Neuronal stem cell (in vitro differentiated cells): ENCODE measurements at regions not wholly inside any gene's neighbourhood (a gene's known extent, or its start where the extent isn't known, plus 50 kb on each side); places are given as distances from the start of the nearest gene placed in this dataset.

Experiments used
- DNase-seq: peaks from one replicate; pipeline ENCODE4 v3.0.0-alpha.2; 2013; ENCODE audit warnings: low spot score
- H2AFZ ChIP-seq: one replicate; pipeline ENCODE4 v1.6.1; 2013; ENCODE audit warnings: mild to moderate bottlenecking, low read length, inconsistent platforms
- H2AK5ac ChIP-seq: 2 replicates; pipeline ENCODE4 v1.6.1; 2013; ENCODE audit warnings: low read depth, mild to moderate bottlenecking, inconsistent platforms, low read length, moderate library complexity, mixed read lengths
- H2BK120ac ChIP-seq: 2 replicates; pipeline ENCODE4 v1.6.1; 2013; ENCODE audit warnings: low read depth, mild to moderate bottlenecking, inconsistent platforms, low read length, moderate library complexity, mixed read lengths
- H2BK12ac ChIP-seq: one replicate; pipeline ENCODE4 v1.6.1; 2013; ENCODE audit warnings: low read length, inconsistent platforms
- H2BK15ac ChIP-seq: 2 replicates; pipeline ENCODE4 v1.6.1; 2013; ENCODE audit warnings: mild to moderate bottlenecking, low read length, inconsistent platforms, mixed read lengths
- H2BK5ac ChIP-seq: one replicate; pipeline ENCODE4 v1.6.1; 2013; ENCODE audit warnings: inconsistent platforms, mild to moderate bottlenecking, low read length, moderate library complexity
- H3K14ac ChIP-seq: one replicate; pipeline ENCODE4 v1.6.1; 2013; ENCODE audit warnings: low read length, inconsistent platforms
- H3K18ac ChIP-seq: 2 replicates; pipeline ENCODE4 v1.6.1; 2013; ENCODE audit warnings: low read length, inconsistent platforms
- H3K23ac ChIP-seq: 2 replicates; pipeline ENCODE4 v1.6.1; 2013; ENCODE audit warnings: low read depth, mild to moderate bottlenecking, mixed read lengths, low read length, inconsistent platforms; ENCODE audit not compliant: poor library complexity
- H3K27ac ChIP-seq: replicated peaks from 3 replicates; pipeline ENCODE4 v1.5.1; 2013; ENCODE audit warnings: low read length, inconsistent platforms
- H3K27me3 ChIP-seq, 3 experiments: 2 replicates each; pipeline ENCODE4 v1.6.1; 2013; ENCODE audit warnings: low read length in 3 of 3, mild to moderate bottlenecking in 2 of 3, inconsistent platforms in 1 of 3, low read depth in 1 of 3, mixed read lengths in 1 of 3, moderate library complexity in 1 of 3; ENCODE audit not compliant: control insufficient read depth in 3 of 3, insufficient read depth in 3 of 3
- H3K36me3 ChIP-seq, 2 donors: replicated peaks in 1 of 2; 2 replicates each; pipeline ENCODE4 v1.6.1; 2013; ENCODE audit warnings: low read length in 2 of 2; ENCODE audit not compliant: control insufficient read depth in 2 of 2, insufficient read depth in 2 of 2
- H3K4ac ChIP-seq: 2 replicates; pipeline ENCODE4 v1.6.1; 2013; ENCODE audit warnings: inconsistent platforms, mild to moderate bottlenecking, low read length, moderate library complexity
- H3K4me1 ChIP-seq, 2 donors: 1 replicate in 1 of 2; 2 replicates in 1 of 2; pipeline ENCODE4 v1.6.1; 2013; ENCODE audit warnings: low read length in 2 of 2, low read depth in 1 of 2; ENCODE audit not compliant: control insufficient read depth in 2 of 2, insufficient read depth in 1 of 2
- H3K4me2 ChIP-seq: one replicate; pipeline ENCODE4 v1.6.1; 2013; ENCODE audit warnings: mild to moderate bottlenecking, low read length, inconsistent platforms; ENCODE audit not compliant: insufficient read depth, poor library complexity, severe bottlenecking
- H3K4me3 ChIP-seq, 2 donors: 2 replicates each; pipeline ENCODE4 v1.5.1; 2013; ENCODE audit warnings: low read length in 2 of 2, mild to moderate bottlenecking in 2 of 2, inconsistent platforms in 1 of 2, moderate library complexity in 1 of 2
- H3K79me1 ChIP-seq: one replicate; pipeline ENCODE4 v1.6.1; 2013; ENCODE audit warnings: low read depth, mild to moderate bottlenecking, inconsistent platforms, low read length, moderate library complexity
- H3K9ac ChIP-seq: one replicate; pipeline ENCODE4 v1.6.1; 2013; ENCODE audit warnings: mild to moderate bottlenecking, low read depth, low read length, inconsistent platforms; ENCODE audit not compliant: poor library complexity
- H3K9me3 ChIP-seq, 2 donors: replicated peaks in 1 of 2; 2 replicates each; pipeline versions ENCODE3 to v1.6.1; 2013; ENCODE audit warnings: low read length in 2 of 2, mild to moderate bottlenecking in 2 of 2, inconsistent platforms in 1 of 2, low read depth in 1 of 2, mixed read lengths in 1 of 2, moderate library complexity in 1 of 2; ENCODE audit not compliant: control insufficient read depth in 2 of 2, insufficient read depth in 1 of 2
- H4K8ac ChIP-seq: one replicate; pipeline ENCODE4 v1.6.1; 2013; ENCODE audit warnings: low read depth, mild to moderate bottlenecking, inconsistent platforms, low read length, moderate library complexity
- H4K91ac ChIP-seq: one replicate; pipeline ENCODE4 v1.6.1; 2013; ENCODE audit warnings: low read length, low read depth, mild to moderate bottlenecking, inconsistent platforms; ENCODE audit not compliant: poor library complexity
- WGBS, 2 donors: extraction: QIAGEN DNeasy Blood & Tissue Kit; methylation state at CpG; one replicate each; pipeline ENCODE4 v1.1.7; 2013; ENCODE audit warnings: missing lambda C conversion rate in 2 of 2, mixed read lengths in 1 of 2; ENCODE audit not compliant: insufficient read length in 2 of 2, insufficient replicate concordance in 1 of 2; ENCODE audit errors: extremely low coverage in 2 of 2; 5-methylcytosine and 5-hydroxymethylcytosine counted together

DNA sequence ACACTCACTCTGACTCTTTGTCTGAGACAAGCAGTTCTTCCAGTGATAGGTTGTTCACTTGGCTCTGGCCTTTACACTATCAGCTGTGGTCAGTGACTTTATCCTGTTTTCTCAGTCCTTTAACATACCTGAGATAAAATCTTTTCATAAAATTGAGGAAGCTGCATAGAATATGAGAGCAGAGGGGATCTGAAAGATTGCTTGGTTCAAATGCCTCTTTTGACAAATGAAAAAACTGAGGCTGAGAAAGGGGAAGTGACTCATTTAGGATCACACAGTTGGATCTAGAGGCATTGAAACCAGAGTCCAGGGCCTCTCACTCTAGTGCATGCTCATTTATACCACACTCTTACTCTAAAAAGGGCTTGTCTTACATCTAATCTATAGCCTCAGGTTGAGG lies 277.0 kb upstream of the TBX18 start:
- Histone ChIP-seq H3K36me3 (no peaks in the 10 kb centered on the region), H2BK15ac (no peak overlapping the region), H3K79me1 (no peaks in the 10 kb centered on the region), H3K4me2 (no peak overlapping the region), H3K4ac (no peak overlapping the region), H4K8ac (no peak overlapping the region), H2AFZ (no peak overlapping the region), H4K91ac (no peak overlapping the region), H3K4me1 (no peaks in the 10 kb centered on the region), H3K27me3 (no peaks in the 10 kb centered on the region), H3K27ac (no peak overlapping the region), H3K4me3 (no peak overlapping the region), H2AK5ac (no peak overlapping the region), H2BK120ac (no peak overlapping the region), H3K18ac (no peak overlapping the region), H3K9ac (no peak overlapping the region), H3K14ac (no peak overlapping the region), H2BK5ac (no peak overlapping the region), H2BK12ac (no peak overlapping the region), H3K23ac (no peak overlapping the region), H3K9me3 (no peaks in the 10 kb centered on the region)
- DNase-seq: no peak

DNA sequence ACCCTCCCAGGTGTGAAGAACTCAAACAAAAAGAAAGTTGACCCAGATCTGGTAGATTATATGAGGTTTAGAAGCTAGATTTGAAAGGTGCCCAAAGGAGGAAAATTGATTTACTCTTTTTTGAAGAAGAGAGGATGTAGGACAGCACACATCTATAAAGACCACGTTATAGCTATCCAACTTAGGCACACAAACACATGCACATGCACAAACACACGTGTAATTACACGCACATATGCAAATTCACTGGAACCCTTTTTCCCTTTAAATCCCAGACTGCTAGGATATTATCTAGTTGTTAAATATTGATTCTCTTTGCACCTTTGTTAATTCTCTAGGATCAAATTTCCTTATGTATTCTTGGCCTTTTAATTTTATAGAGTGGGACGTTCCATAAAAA lies 272.8 kb upstream of the TBX18 start:
- Histone ChIP-seq H3K23ac (no peak overlapping the region), H2BK12ac (no peak overlapping the region), H3K4me2 (no peak overlapping the region), H3K9me3 (peaks cover 0 to 5% of the 10 kb centered on the region in 2 donors), H4K8ac (no peak overlapping the region), H3K9ac (no peak overlapping the region), H2AFZ (no peak overlapping the region), H3K79me1 (peaks cover 2% of the 10 kb centered on the region), H3K4me3 (no peak overlapping the region), H3K4me1 (no peaks in the 10 kb centered on the region), H3K27ac (no peak overlapping the region), H3K36me3 (no peaks in the 10 kb centered on the region), H3K18ac (no peak overlapping the region), H3K4ac (no peak overlapping the region), H3K14ac (no peak overlapping the region), H2BK120ac (no peak overlapping the region), H3K27me3 (no peaks in the 10 kb centered on the region), H2AK5ac (no peak overlapping the region), H4K91ac (no peak overlapping the region), H2BK5ac (no peak overlapping the region), H2BK15ac (no peak overlapping the region)
- WGBS, 2 donors: no CpG with 5 or more reads among the region's 4 CpGs
- DNase-seq: no peak

DNA sequence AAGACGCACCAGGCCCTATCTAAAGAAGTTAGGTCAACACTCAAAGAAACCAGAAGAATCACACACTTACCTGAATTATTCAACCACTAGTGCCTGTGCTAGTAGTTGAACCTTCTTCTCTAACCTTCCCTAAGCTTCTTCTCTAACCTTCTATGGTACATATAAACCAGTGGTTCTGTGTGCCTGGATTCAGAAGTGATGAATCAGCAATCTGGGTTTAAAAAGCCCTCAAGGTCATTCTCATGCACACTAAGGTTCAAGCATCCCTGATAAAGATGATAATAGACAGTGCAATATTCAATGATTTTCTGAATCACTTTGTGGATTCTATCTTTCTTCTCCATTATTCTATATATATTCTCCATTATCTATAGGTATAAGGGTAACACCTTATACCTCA lies 271.4 kb upstream of the TBX18 start:
- Histone ChIP-seq H3K27ac (no peak overlapping the region), H2BK5ac (no peak overlapping the region), H2BK120ac (no peak overlapping the region), H3K9me3 (peaks cover 0 to 7% of the 10 kb centered on the region in 2 donors), H3K79me1 (peaks cover 2% of the 10 kb centered on the region), H4K8ac (no peak overlapping the region), H2BK12ac (no peak overlapping the region), H3K14ac (no peak overlapping the region), H3K9ac (no peak overlapping the region), H4K91ac (no peak overlapping the region), H2AFZ (no peak overlapping the region), H3K27me3 (no peaks in the 10 kb centered on the region), H3K18ac (no peak overlapping the region), H2AK5ac (no peak overlapping the region), H3K36me3 (no peaks in the 10 kb centered on the region), H3K23ac (no peak overlapping the region), H3K4me1 (no peaks in the 10 kb centered on the region), H3K4me3 (no peak overlapping the region), H2BK15ac (no peak overlapping the region), H3K4ac (no peak overlapping the region), H3K4me2 (no peak overlapping the region)
- no CpG with 5 or more reads among the region's 1 CpG for WGBS, 2 donors
- no peak for DNase-seq

DNA sequence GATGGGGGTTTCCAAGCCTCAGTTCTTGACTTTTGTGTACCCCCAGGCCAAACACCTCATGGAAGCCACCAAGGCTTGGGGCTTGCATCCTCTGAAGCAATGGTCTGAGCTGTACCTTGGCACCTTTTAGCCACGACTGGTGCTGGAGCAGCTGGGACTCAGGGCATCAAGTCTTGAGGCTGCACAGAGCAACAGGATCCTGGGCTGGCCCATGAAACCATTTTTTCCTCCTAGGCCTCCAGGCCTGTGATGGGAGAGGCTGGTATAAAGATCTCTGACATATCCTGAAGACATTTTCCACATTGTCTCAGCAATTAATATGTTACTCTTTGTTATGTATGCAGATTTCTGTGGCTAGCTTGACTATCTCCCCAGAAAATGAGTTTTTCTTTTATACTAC lies 269.1 kb upstream of the TBX18 start:
- Histone ChIP-seq H3K4me2 (no peak overlapping the region), H3K36me3 (no peaks in the 10 kb centered on the region), H3K18ac (no peak overlapping the region), H2BK15ac (no peak overlapping the region), H4K8ac (no peak overlapping the region), H2BK12ac (no peak overlapping the region), H3K9ac (no peak overlapping the region), H3K4ac (no peak overlapping the region), H3K27me3 (no peaks in the 10 kb centered on the region), H4K91ac (no peak overlapping the region), H3K9me3 (peaks cover 0 to 7% of the 10 kb centered on the region in 2 donors), H3K14ac (no peak overlapping the region), H2AK5ac (no peak overlapping the region), H3K23ac (no peak overlapping the region), H2BK120ac (no peak overlapping the region), H2BK5ac (no peak overlapping the region), H3K4me1 (no peaks in the 10 kb centered on the region), H3K27ac (no peak overlapping the region), H3K4me3 (no peak overlapping the region), H3K79me1 (peaks cover 2% of the 10 kb centered on the region), H2AFZ (no peak overlapping the region)
- WGBS, 2 donors: no CpG with 5 or more reads among the region's 1 CpG
- DNase-seq: no peak
